Parathyroid adenoma (tissue), 2 donors: ENCODE measurements at regions not wholly inside any gene's neighbourhood (a gene's known extent, or its start where the extent isn't known, plus 50 kb on each side); places are given as distances from the start of the nearest gene placed in this dataset.

Source experiments
- H2AFZ ChIP-seq: fragments of 300-600 bp; sonication (generic); one replicate; pipeline ENCODE4 v1.7.0; 2017; ENCODE audit warnings: antibody characterized with exemption, mild to moderate bottlenecking
- H3K27ac ChIP-seq: fragments of 300-600 bp; sonication (generic); one replicate; pipeline ENCODE4 v1.7.0; 2017
- H3K27me3 ChIP-seq: fragments of 300-600 bp; sonication (generic); one replicate; pipeline ENCODE4 v1.7.0; 2017; ENCODE audit warnings: low read length; ENCODE audit not compliant: control insufficient read depth, insufficient read depth
- H3K36me3 ChIP-seq: fragments of 300-600 bp; sonication (generic); one replicate; pipeline ENCODE4 v1.7.0; 2017; ENCODE audit warnings: low read length; ENCODE audit not compliant: control insufficient read depth, insufficient read depth
- H3K4me1 ChIP-seq: fragments of 300-600 bp; sonication (generic); one replicate; pipeline ENCODE4 v1.7.0; 2017; ENCODE audit warnings: control low read depth
- H3K4me2 ChIP-seq: fragments of 300-600 bp; sonication (generic); one replicate; pipeline ENCODE4 v1.7.0; 2017; ENCODE audit warnings: low read length
- H3K4me3 ChIP-seq: fragments of 300-600 bp; sonication (generic); one replicate; pipeline ENCODE4 v1.7.0; 2017; ENCODE audit warnings: low read depth, low read length
- H3K79me2 ChIP-seq: fragments of 300-600 bp; sonication (generic); one replicate; pipeline ENCODE4 v1.7.0; 2017; ENCODE audit warnings: control low read depth
- H3K9ac ChIP-seq: fragments of 300-600 bp; sonication (generic); one replicate; pipeline ENCODE4 v1.7.0; 2017; ENCODE audit warnings: mild to moderate bottlenecking
- H3K9me3 ChIP-seq: fragments of 300-600 bp; sonication (generic); one replicate; pipeline ENCODE4 v1.7.0; 2017; ENCODE audit warnings: low read length; ENCODE audit not compliant: control insufficient read depth
- CTCF ChIP-seq: fragments of 300-600 bp; sonication (generic); IDR thresholded peaks from one replicate; pipeline ENCODE4 v1.7.0; 2017; ENCODE audit warnings: antibody characterized with exemption, mild to moderate bottlenecking
- donor health status: primary hyperparathyroidism.

GRCh38 chr14:51479584-51480325, 172.0 kb upstream of the FRMD6 start:
- Histone ChIP-seq H2AFZ (no peak overlapping the region), H3K27ac (no peak overlapping the region), H3K27me3 (no peaks in the 10 kb centered on the region), H3K9ac (no peak overlapping the region), H3K4me1 (no peaks in the 10 kb centered on the region), H3K4me3 (no peak overlapping the region), H3K4me2 (no peak overlapping the region), H3K36me3 (no peaks in the 10 kb centered on the region), H3K79me2 (no peaks in the 10 kb centered on the region), H3K9me3 (no peaks in the 10 kb centered on the region)
- TF ChIP-seq CTCF, result no peak

DNA sequence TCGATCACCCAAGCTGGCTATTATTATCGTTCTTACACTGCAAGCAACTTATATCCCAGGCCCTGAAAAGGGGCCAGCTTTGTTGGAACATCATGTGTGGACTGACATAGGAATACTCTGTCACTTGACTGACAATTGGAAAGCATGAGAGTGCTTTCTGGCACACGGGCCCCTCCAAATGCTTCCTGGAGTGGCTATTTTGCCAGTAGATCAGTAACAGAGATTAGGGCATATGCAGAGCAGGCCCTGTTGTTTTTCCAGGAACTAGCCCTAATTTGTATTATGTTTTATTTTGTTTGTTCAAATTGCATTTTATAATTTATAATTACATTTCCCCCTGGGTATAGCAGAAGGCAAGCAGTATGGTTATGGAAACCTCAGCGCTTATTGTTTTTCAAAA, 170.1 kb upstream of the FRMD6 start:
- H3K4me3 ChIP-seq, result no peak overlapping the region
- no peaks in the 10 kb centered on the region for H3K36me3 ChIP-seq
- no peaks in the 10 kb centered on the region for H3K9me3 ChIP-seq
- no peak overlapping the region for H3K9ac ChIP-seq
- no peaks in the 10 kb centered on the region for H3K27me3 ChIP-seq
- H3K79me2 ChIP-seq, result no peaks in the 10 kb centered on the region
- no peak for TF ChIP-seq CTCF
- H3K4me2 ChIP-seq, result no peak overlapping the region
- H3K27ac ChIP-seq, result no peak overlapping the region
- no peak overlapping the region for H2AFZ ChIP-seq
- no peaks in the 10 kb centered on the region for H3K4me1 ChIP-seq

GRCh38 chr14:51482102-51482501, 169.6 kb upstream of the FRMD6 start:
- Histone ChIP-seq H3K27me3 (no peaks in the 10 kb centered on the region), H3K79me2 (no peaks in the 10 kb centered on the region), H3K9me3 (no peaks in the 10 kb centered on the region), H3K36me3 (no peaks in the 10 kb centered on the region), H3K4me1 (no peaks in the 10 kb centered on the region), H3K4me3 (no peak overlapping the region), H2AFZ (no peak overlapping the region), H3K4me2 (no peak overlapping the region), H3K9ac (no peak overlapping the region), H3K27ac (no peak overlapping the region)
- no peak for TF ChIP-seq CTCF

- no peak overlapping the region for H3K4me2 ChIP-seq
- no peak overlapping the region for H2AFZ ChIP-seq
- H3K4me3 ChIP-seq, result no peak overlapping the region
- no peak overlapping the region for H3K27ac ChIP-seq
- H3K27me3 ChIP-seq, result no peaks in the 10 kb centered on the region
- H3K36me3 ChIP-seq, result no peaks in the 10 kb centered on the region
- H3K9me3 ChIP-seq, result no peaks in the 10 kb centered on the region
- H3K79me2 ChIP-seq, result no peaks in the 10 kb centered on the region
- no peaks in the 10 kb centered on the region for H3K4me1 ChIP-seq
- no peak overlapping the region for H3K9ac ChIP-seq
- TF ChIP-seq CTCF, result no peak
Measured at GRCh38 chr14:51484485-51484884, 167.2 kb upstream of the FRMD6 start.

DNA sequence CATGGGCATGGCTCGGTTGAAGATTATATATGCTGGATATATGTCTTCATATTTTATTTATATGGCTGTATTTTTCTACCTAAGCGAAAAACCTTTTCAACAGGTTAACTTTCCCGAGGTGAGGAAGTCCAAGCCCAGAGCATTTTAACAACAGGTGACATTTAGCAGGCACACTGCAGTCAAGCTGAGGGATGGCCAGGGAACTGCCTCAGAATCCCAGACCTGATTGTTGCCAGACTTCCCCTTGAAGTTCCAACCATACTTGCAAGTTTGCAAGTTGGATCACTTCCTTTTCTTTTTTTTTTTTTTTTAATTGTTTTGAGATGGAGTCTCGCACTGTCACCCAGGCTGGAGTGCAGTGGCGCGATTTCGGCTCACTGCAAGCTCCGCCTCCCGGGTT, 166.0 kb upstream of the FRMD6 start:
- H3K79me2 ChIP-seq, result no peaks in the 10 kb centered on the region
- H3K4me2 ChIP-seq, result no peak overlapping the region

More for the DNA sequence above, 166.0 kb upstream of the FRMD6 start:
- H3K27me3 ChIP-seq, result no peaks in the 10 kb centered on the region
- H3K9ac ChIP-seq, result no peak overlapping the region
- H3K9me3 ChIP-seq, result no peaks in the 10 kb centered on the region
- no peak for TF ChIP-seq CTCF
- H2AFZ ChIP-seq, result no peak overlapping the region
- no peaks in the 10 kb centered on the region for H3K4me1 ChIP-seq
- H3K27ac ChIP-seq, result no peak overlapping the region
- H3K36me3 ChIP-seq, result no peaks in the 10 kb centered on the region
- H3K4me3 ChIP-seq, result no peak overlapping the region
